ENCODE measurements at regions not wholly inside any gene's neighbourhood (a gene's known extent, or its start where the extent isn't known, plus 50 kb on each side); places are given as distances from the start of the nearest gene placed in this dataset.
A peak's percentile ranks its signal among the peaks of the same experiment; 100 is the strongest.

DNA sequence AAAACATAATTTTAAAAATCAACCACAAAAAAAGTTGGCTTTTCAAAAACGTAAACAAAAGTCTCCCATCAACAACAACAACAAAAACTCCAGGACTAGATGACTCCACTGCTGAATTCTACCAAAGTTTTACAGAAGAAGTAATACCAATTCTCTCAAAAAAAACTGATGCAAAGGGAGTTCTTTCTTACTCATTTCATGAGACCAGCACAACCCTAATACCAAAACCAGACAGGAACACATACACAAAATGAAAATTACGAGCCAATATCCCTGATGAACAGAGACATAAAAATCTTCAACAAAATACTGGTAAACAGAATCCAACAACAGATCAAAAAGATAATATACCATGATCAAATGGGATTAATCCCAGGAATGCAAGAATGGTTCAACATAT is 147.3 kb downstream of the BTG1 start:
- DNase-seq, result no peak

DNA sequence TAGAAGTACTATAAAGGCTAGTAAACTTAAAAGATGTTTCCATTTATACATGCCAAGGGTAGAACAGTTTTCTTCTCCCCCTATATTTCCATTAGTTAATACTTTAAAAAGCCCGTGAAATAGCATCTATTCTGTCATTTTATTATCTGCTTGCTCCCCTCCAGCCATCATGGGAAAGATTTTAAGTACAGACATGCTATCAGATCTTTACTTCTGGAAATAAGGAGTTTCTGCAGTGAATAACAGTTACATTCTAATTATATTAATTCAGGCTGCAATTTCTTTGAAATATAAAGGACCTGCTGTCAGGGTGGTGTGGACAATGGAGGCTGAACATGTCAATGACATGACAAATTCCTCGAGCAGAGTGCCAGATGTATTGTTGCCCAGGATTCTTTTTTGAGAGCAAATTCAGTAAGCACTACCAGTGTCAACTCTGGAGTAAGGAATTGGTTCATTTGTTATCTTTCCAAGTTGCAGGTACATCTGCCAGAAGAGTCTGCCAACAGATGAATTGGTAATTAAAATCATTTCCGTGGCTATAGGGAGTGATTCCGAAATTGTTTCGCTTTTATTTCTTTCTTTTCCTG is 151.3 kb downstream of the BTG1 start:
- no peak for DNase-seq

DNA sequence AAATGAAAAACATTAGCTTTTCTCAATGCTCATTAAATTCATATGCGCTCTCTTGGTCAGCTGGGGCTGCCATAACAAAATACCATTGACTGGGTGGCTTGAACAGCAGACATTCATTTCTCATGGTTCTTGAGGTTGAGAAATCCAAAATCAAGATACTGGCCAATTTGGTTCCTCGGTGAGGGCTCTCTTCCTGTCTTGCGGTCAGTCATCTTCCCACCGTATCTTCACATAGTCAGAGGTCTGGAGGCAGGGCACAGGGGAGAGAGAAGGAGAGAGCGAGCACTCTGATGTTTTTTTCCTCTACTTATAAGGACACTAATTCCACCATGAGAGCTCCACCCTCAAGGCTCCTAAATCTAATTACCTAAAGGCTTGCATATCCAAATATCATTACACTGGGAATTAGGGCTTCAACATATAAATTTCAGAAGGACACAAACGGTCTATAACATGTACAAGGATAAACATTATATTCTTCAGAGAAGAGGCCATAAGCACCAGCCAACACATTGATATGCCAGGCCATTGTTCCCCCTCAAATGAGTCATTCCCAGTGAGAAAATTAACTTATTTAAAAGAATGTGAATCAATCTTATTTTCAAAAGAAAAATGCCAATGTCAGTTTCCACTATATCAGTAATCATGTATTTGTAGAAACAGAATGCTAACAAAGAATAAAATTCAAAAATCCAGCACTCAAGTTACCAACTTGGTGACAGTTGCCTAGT is 152.2 kb downstream of the BTG1 start:
- no peak for DNase-seq

DNA sequence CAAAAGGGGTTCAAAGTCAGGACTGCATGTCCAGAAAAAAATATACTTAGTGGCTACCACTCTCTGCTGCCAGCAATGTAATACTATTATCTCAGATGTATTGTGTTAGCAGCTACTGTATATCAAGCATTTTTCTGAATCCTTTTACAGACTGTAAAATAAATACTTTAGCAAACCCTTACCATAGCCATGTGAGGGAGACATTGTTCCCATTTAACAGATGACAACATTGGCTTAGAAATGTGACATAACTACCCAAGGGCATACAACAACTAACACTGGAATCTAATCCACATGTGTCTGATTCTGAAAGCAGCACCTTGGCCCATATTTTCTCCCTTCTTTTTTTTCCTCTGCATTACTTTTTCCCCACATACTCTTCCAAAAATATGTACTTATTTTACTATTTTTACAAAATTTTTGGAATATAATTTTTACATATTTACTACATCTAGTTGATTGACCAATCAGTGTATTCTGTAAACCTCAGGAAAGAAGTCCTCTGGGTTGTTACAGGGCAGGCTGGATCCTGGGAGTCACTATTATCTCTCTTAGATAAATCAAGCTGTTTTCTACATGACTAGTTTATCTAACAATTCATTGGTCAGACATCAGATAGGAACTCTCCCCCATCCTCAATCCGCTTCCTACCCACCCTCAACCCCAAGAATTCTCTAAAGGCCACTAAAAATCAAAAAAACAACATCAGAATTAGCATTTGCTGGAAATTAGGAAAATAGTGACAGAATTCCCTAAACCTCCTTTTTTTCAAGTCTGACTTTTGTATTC is 154.1 kb downstream of the BTG1 start:
- no peak for DNase-seq

DNA sequence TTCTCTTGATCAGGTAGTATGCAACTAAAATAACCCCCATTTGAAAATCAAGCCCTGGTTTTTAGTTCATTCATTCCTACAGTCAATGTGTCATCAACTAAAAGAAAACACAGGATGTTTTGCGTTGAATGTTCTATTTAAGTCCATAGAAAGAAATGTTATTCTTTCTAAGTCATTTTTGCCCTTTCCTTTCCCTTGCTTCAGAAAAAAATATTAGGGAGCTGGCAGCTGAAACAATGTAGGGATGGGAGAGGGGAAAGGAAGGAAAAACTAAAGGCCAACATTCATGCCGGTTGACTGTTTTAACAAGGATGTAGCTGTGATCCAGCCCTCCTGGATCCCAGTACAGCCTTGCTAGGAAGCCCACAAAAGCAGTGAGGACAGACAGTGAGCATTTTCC is 155.1 kb downstream of the BTG1 start:
- no peak for DNase-seq

DNA sequence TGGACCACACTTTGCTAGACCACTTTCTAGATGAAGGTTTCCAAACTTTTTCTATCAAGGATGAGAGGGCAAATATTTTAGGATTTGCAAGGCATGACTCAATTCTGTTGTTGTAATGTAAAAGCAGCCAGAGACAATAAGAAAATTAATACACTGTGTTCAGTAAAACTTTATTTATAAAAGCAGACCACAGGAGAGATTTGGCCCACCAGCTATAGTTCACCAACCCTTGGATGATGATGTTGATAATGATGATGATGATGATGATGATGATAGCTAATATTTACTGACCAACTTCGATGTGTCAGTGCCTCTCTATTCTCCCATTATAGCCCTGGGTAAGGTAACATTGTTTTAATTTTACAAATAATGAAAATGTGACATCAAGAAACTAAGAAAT is 156.5 kb downstream of the BTG1 start:
- DNase-seq, result no peak

DNA sequence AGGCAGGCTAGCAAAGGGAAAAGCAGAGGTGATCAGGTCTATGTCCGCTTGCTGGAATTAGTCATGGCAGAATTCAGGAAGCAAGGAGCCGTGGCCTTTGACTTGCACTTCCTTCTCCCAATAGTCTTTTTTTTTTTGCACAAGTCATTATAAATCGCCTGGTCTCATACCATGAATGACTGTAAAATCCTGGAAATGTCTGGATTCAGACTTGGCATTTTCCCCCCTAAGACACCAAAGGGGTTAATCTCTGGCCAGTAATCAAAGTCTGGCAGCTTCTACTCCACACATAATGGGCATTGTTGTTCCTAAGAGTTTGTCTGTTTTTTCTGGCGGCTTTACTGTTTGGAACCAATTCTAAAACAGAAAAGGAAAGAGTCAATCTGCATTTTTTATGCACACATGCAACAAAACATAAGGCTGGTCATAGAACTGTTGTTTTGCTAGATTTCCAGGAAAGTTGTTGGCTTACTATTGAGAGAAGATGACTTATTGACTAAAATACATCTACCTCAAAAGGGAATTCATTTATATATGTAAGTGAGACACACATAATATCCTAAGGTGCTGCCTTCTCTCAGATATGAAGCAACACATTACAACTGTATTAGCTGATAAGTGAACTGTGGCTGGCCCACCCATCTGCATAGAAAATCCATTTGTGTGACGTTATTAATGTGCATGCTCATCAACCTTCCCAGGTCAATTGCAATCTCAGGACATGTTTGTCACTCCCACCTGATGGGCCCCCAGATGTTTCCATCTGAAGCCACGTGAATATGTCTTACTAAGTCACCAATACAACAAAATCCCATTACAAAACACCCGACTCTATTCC is 157.3 kb downstream of the BTG1 start:
- no peak for DNase-seq

DNA sequence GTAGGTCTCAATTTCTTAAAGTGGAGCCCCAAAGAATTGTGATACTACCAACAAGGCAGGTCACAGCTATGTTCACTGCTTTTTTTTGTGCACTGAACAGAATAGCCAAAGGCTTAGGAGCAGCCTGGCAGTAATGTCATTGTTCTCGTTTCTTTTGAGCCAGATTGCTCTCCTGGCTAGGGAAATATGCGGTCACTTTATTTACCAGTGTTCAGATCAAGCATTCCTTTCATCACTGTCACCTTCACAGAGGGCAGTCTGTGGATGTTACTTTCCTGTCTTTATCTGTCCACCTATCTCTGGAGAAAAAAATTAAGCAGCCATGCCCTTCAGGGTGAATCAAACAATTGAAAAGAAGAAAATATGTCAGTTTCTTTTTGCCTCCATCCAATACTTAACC is 159.6 kb downstream of the BTG1 start:
- DNase-seq, result no peak

DNA sequence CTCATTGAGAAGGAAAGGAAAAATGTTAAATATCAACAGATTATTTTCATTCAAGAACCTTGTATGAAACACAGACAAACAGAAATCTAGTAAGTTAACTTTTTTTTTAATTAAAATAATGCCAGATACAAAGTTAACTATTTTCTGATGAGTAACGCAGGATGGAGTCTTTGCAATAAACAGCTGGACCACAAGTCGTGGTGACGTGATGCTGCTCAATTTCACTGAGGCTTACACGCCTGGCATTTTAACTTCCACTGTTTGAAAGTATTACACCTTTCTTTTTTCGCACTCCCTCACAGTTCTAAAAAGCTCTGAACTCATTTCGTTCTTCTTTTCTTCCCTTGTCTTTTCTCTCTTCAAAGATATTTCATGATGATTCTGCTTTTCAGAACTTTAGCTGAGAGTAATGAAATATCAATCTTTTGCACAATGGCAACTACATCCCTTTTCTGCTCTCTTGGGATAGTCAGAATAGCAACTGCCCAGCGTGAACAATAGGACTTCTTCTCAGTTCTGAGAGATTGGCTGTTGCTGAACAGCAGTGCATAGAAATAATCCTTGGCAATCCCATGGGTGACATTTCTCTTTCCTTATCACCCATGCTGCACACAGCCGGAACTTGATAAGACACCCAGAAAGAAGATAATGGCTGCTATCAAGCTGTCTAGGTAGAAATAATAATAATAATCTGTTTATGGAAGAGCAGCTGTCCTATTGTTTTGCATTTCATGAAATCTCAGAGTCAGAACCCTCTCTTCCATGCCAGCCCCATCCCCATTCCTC is 160.5 kb downstream of the BTG1 start:
- DNase-seq, result peak; percentile 59

DNA sequence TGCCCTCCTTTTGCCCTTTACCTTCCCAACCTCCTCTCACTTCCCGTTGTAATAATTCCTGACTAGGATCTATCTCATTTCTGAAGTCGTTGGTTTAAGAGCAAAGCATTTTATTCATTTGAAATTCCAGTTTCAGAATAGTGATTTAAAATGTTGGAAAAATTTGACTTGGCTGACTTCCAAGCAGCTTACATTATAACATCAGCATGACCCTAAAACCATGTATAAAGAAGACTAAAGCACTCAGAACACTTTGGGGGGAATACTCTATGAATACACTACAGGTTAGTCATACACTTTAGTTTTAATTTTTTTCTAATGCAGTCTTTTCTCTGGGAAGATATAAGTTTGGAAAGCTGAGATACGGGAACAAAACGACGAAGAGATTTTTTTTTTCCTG is 161.1 kb downstream of the BTG1 start:
- DNase-seq, result peak; percentile 83

DNA sequence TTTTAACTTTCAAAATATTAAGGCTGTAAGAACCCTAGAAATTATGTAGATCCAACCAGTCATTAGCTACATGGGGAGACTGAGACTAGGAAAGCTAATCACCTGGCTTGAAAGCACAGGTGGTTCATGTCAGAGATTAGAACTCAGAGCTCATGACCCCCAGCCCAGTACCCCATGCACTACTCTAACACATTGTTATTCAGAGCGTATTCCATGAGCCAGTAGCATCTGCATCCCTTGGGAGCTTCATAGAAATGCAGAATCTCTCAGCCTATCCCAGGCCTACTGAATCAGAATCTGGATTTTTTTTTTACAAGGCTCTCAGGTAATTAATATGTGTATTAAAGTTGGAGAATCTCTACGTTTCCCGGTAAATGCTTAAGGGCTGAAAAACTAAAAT is 161.7 kb downstream of the BTG1 start:
- DNase-seq, result no peak

DNA sequence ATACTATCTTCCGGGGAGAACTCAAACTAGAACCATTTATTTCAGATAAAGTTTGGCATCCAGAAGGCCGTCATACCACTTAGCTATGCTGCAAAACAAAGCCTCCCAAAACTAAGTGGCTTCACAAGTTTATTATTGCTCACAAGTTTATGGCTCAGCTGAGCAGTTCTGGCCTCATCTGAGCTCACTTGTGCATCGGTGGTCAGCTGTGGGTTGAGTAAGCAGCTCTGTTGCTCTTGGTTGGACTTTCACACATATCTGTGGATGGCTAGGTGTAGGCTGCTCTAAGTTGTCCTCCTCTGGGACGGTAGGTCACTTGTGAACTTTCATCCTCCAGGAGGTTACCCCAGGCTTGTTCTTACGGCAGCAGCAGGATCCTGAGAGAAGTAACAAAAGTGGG is 162.7 kb downstream of the BTG1 start:
- no peak for DNase-seq

DNA sequence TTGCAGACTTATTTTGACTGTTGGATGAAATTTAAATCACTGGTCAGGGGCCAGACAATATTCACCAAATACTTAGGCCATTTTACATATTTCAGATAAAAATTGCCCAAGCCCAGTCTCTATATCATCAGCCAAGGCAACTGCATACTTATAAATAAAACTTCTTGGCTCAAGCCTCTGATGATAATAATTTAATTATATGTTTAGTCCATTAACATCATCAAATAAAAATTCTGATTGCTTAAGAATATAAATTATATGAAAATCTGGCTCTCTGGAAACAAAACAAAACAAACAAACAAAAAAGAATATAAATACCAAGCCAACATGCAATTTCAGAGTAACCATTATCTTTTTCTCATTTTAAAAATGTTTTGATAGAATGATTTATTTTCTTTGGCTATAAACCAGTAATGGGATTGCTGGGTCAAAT is 165.2 kb downstream of the BTG1 start:
- no peak for DNase-seq

DNA sequence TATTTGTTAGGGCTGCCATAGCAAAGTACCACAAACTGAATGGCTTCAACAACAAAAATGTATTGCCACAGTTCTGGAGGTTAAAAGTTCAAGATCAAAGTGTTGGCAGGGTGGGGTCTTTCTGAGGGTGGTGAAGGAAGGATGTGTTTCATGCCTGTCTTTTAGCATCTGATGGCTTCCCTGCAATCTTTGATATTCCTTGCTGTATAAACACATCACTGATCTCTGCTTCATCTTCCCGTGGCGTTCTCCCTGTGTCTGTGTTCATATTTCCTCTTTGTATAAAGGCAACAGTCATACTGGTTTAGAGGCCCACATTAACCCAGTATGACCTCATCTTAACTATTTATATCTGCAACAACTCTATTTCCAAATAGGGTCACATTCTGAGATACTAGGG is 167.5 kb downstream of the BTG1 start:
- peak; percentile 28 for DNase-seq

DNA sequence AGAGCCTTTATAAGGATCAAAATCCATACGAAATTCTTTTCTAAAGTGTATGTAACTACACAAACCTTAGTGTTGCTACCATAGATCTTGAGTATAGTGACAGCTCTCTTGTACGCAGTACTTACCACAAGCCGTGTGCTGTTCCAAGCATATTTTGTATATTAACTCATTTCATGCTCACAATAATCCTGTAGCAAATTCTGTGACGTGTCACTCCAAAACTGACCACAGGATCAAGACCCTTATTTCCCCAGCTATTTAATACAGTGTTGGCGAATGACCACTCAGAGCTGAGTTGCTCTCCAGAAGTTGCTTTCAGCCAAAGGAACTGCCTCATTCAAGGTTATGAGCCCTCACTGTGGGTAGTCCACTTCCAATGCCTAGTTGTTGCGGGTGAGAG is 169.8 kb downstream of the BTG1 start:
- DNase-seq, result peak; percentile 38

DNA sequence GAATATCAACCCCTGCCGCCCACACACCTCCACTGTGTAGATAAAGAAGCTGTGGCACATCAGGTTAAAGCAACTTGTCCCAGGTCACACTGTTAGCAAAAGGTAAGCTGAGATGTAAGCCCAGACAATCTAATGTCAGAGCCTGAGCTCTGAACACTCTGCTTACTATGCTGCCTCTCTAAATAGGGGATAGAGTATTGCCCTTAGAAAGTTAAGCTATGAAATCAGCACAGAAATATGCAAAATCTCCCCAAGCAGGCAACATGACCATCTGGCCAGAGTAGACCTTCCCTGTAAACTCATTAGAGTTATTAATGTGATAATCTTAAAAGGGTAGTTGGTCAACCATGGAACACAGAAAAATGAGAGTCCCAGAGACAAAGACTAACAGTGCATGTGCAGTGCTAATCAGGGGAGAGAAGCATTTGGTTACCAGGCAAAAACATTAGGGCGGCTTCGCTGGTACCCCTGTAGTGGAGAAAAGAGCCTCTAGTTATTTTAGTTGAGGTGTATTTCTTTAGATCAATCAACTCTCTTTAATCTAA is 171.0 kb downstream of the BTG1 start:
- DNase-seq, result peak; percentile 55

DNA sequence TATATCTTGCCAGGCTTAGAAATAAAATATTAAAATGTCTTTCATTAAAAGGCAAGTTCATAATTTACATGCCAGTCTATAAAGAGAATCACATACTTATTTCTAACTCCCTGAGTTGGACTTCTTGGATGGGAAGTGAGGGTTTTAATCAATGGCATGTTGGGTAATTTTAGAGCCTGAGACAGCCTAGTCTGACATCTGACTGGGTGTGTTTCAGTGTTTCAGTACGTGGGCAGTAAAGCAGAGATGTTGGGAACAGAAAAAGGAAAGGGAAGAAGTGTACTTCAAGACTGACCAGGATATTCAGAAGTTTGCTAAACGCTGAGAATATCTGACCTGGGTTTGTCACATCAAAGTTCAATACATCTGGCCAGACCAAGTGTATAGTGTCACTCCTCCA is 171.8 kb downstream of the BTG1 start:
- DNase-seq, result no peak

DNA sequence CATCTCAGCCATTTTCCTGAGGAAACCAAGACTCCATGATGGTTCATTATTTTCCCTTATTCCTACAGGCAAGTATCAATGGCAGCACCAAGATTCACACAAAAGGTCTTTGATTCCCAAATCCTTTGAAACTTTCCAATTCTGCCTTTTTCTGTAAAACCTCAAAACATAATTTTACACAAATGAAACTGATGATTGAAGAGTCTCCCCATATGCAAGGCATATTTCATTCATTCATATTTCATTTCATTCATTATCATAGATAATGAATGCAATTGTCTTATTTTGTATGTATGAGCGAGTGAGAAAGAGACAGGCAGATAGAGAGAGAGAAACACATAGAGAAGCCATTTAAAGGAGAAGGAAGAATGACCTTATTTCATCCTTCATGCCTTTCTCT is 172.8 kb downstream of the BTG1 start:
- DNase-seq, result no peak

DNA sequence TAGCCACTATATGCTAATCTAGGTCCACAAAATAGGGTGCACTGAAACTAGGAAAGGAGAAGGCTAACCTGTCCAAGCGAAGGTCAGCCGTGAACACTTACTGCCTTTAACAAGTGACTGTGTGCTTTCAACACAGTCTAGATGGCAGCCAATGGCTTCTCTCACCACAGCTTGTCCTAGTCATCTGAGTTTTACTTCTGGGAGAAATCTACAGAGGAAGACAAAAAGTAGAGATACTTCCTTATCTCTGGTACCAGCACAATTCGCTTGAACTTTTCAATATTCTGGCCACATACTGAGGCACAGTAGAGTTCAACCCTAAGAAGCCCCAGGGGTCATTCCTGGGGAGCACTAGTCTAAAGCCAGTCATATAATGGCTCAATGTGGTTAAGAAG is 176.9 kb downstream of the BTG1 start:
- DNase-seq, result no peak

DNA sequence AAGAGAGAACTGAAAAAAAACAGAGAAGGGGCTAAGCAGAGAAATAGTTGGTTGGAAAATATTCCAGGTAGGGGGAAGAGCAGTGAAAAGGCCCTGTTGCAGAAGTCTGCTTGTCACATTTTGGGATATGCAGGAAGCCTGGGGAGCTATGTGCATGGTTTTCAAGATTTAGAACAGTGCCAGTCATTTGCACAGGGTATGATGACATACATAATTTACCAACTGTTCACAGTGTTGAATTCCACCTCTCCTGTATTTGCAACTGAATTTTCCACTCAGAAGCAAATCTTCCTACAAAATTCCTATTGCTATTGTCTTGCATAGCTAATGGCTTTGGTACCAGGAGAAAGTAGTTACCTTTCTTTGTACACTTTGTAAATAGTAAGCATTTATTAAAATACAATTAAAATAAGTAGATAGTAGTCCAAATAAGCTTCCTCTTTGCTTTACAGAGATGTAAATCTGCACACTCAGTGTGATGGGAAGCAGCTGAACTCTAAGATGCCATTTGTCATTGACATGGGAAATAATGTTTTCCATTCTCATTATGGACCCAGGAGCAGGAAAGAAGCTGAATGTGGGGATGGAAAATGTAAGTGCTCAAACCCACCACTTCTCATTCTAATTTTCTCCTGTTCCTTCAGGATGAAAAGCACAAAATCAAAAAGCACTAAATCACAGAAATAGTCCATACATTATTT is 177.4 kb downstream of the BTG1 start:
- no peak for DNase-seq

DNA sequence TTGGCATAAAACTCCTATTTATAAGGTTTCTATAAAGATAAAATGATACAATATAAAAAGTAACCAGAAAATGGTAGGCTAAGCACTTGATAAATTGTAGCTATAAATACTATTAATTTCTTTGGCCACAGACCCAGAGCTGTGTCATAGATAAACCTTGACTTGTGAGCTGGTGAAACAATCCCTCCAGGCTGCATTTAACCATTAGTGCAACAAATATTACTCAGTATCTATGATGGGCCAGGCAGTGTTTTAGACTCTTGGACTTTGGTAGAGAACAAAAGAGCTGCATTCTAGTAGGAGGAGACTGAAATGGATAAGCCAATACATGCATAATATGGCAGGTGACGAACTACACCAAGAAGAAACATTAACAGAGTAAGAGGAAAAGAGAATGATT is 178.1 kb downstream of the BTG1 start:
- no peak for DNase-seq

All from fibroblast of skin of abdomen (primary cell).